ENCODE measurements at regions not wholly inside any gene's neighbourhood (a gene's known extent, or its start where the extent isn't known, plus 50 kb on each side); places are given as distances from the start of the nearest gene placed in this dataset.

DNA sequence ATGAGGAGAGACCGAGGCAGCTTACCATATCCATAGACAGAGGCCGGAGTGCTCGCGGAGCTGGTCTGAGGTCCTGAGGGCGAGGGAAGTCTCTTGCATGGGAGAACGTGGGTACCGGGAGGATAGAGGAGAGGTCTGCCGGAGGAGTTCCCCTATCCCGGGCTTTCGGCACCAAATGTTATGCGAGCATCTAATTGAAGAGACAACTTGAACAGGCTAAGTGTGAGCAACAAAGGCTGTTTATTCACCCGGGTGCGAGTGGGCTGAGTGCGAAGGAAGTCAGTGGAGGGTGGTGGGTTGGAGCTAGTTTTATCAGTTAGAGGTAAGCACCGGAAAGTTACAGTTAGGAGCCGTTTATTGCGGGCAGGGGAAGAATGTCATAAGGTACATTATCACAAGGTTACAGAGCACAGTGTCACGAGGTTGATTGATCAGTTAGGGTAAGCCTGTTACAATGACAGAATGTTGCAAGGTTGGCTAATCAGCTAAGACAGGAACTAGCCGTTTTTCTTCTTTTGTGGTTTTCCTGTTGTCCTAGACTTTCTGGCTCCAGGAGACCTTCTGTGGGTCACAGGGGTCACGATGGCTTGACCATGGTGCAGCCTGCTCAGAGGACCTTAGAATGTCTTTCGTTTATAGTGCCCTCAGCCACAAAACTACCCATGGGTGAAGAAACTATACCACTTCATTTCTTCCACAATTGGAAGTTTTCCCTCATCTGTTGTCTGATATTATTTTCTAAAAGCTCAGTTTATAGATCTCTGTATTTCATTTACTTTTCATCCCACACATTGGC is 746.0 kb upstream of the ADGRB3 start (continued):
- TF ChIP-seq, protein P1, sequence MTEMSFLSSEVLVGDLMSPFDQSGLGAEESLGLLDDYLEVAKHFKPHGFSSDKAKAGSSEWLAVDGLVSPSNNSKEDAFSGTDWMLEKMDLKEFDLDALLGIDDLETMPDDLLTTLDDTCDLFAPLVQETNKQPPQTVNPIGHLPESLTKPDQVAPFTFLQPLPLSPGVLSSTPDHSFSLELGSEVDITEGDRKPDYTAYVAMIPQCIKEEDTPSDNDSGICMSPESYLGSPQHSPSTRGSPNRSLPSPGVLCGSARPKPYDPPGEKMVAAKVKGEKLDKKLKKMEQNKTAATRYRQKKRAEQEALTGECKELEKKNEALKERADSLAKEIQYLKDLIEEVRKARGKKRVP (CRISPR knock-in tag; IDR thresholded peaks at IDR 0.05): peak; percentile 91
- TF ChIP-seq FOSL1 (tag; conservative IDR thresholded peaks at IDR 0.05) (peak; percentile 85), PHF21A (IDR thresholded peaks at IDR 0.05; ENCODE audit: borderline replicate concordance, low read depth) (peak; percentile 89; the same call in 1 of the 2 replicates), ZNF586 (CRISPR knock-in tag; conservative IDR thresholded peaks at IDR 0.05) (no peak), HDAC1 (IDR thresholded peaks at IDR 0.05) (peak; percentile 8 to 81; a peak in 2 of 4 replicates), BRD9 (IDR thresholded peaks at IDR 0.05; ENCODE audit: low read depth, partially characterized antibody) (peak; percentile 91), SMC3 (conservative IDR thresholded peaks at IDR 0.05; ENCODE audit: insufficient read depth, low read depth, low read length) (peak; percentile 21; the same call in 1 of the 2 replicates), NR3C1 (CRISPR knock-in tag; IDR thresholded peaks at IDR 0.05) (no peak), KLF6 (CRISPR knock-in tag; IDR thresholded peaks at IDR 0.05; ENCODE audit: borderline replicate concordance) (peak; percentile 88), RNF2 (IDR thresholded peaks at IDR 0.05) (peak; percentile 100), TCF3 (CRISPR knock-in tag; IDR thresholded peaks at IDR 0.05) (peak; percentile 98), ZNF75A (CRISPR knock-in tag; IDR thresholded peaks at IDR 0.05) (no peak)
- TF ChIP-seq, protein P2, sequence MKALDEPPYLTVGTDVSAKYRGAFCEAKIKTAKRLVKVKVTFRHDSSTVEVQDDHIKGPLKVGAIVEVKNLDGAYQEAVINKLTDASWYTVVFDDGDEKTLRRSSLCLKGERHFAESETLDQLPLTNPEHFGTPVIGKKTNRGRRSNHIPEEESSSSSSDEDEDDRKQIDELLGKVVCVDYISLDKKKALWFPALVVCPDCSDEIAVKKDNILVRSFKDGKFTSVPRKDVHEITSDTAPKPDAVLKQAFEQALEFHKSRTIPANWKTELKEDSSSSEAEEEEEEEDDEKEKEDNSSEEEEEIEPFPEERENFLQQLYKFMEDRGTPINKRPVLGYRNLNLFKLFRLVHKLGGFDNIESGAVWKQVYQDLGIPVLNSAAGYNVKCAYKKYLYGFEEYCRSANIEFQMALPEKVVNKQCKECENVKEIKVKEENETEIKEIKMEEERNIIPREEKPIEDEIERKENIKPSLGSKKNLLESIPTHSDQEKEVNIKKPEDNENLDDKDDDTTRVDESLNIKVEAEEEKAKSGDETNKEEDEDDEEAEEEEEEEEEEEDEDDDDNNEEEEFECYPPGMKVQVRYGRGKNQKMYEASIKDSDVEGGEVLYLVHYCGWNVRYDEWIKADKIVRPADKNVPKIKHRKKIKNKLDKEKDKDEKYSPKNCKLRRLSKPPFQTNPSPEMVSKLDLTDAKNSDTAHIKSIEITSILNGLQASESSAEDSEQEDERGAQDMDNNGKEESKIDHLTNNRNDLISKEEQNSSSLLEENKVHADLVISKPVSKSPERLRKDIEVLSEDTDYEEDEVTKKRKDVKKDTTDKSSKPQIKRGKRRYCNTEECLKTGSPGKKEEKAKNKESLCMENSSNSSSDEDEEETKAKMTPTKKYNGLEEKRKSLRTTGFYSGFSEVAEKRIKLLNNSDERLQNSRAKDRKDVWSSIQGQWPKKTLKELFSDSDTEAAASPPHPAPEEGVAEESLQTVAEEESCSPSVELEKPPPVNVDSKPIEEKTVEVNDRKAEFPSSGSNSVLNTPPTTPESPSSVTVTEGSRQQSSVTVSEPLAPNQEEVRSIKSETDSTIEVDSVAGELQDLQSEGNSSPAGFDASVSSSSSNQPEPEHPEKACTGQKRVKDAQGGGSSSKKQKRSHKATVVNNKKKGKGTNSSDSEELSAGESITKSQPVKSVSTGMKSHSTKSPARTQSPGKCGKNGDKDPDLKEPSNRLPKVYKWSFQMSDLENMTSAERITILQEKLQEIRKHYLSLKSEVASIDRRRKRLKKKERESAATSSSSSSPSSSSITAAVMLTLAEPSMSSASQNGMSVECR (CRISPR knock-in tag; IDR thresholded peaks at IDR 0.05): no peak
- TF ChIP-seq, protein P3, sequence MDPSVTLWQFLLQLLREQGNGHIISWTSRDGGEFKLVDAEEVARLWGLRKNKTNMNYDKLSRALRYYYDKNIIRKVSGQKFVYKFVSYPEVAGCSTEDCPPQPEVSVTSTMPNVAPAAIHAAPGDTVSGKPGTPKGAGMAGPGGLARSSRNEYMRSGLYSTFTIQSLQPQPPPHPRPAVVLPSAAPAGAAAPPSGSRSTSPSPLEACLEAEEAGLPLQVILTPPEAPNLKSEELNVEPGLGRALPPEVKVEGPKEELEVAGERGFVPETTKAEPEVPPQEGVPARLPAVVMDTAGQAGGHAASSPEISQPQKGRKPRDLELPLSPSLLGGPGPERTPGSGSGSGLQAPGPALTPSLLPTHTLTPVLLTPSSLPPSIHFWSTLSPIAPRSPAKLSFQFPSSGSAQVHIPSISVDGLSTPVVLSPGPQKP (CRISPR knock-in tag; IDR thresholded peaks at IDR 0.05): no peak
- TF ChIP-seq, protein P4, sequence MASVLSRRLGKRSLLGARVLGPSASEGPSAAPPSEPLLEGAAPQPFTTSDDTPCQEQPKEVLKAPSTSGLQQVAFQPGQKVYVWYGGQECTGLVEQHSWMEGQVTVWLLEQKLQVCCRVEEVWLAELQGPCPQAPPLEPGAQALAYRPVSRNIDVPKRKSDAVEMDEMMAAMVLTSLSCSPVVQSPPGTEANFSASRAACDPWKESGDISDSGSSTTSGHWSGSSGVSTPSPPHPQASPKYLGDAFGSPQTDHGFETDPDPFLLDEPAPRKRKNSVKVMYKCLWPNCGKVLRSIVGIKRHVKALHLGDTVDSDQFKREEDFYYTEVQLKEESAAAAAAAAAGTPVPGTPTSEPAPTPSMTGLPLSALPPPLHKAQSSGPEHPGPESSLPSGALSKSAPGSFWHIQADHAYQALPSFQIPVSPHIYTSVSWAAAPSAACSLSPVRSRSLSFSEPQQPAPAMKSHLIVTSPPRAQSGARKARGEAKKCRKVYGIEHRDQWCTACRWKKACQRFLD (CRISPR knock-in tag; IDR thresholded peaks at IDR 0.05): peak; percentile 98

All from K562 (cell line).